Neural cell (in vitro differentiated cells): ENCODE measurements at regions not wholly inside any gene's neighbourhood (a gene's known extent, or its start where the extent isn't known, plus 50 kb on each side); places are given as distances from the start of the nearest gene placed in this dataset.

ENCODE experiments used
- EZH2 ChIP-seq: fragments of 200-600, 300-800 bp; shearing (Covaris generic), sonication (generic); IDR thresholded peaks from 2 replicates; pipeline ENCODE4 v1.6.1; 2014; ENCODE audit warnings: antibody characterized with exemption, low read length, borderline replicate concordance, mild to moderate bottlenecking; ENCODE audit not compliant: insufficient read depth, poor library complexity, severe bottlenecking
- TF ChIP-seq, protein P1 (sequence below): fragments of 450-650 bp; IDR thresholded peaks from 2 replicates; pipeline ENCODE4 v1.5.1; 2014; ENCODE audit warnings: antibody characterized with exemption, mild to moderate bottlenecking, moderate library complexity; ENCODE audit not compliant: poor library complexity, severe bottlenecking
- TF ChIP-seq, protein P2 (sequence below): IDR thresholded peaks from 2 replicates; pipeline ENCODE4 v1.6.1; 2012; ENCODE audit warnings: borderline replicate concordance

GRCh38 chr4:134421734-134422133 lies 220.1 kb upstream of the PABPC4L start:
- TF ChIP-seq, protein P1, sequence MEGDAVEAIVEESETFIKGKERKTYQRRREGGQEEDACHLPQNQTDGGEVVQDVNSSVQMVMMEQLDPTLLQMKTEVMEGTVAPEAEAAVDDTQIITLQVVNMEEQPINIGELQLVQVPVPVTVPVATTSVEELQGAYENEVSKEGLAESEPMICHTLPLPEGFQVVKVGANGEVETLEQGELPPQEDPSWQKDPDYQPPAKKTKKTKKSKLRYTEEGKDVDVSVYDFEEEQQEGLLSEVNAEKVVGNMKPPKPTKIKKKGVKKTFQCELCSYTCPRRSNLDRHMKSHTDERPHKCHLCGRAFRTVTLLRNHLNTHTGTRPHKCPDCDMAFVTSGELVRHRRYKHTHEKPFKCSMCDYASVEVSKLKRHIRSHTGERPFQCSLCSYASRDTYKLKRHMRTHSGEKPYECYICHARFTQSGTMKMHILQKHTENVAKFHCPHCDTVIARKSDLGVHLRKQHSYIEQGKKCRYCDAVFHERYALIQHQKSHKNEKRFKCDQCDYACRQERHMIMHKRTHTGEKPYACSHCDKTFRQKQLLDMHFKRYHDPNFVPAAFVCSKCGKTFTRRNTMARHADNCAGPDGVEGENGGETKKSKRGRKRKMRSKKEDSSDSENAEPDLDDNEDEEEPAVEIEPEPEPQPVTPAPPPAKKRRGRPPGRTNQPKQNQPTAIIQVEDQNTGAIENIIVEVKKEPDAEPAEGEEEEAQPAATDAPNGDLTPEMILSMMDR = no peak
- TF ChIP-seq, protein P2, sequence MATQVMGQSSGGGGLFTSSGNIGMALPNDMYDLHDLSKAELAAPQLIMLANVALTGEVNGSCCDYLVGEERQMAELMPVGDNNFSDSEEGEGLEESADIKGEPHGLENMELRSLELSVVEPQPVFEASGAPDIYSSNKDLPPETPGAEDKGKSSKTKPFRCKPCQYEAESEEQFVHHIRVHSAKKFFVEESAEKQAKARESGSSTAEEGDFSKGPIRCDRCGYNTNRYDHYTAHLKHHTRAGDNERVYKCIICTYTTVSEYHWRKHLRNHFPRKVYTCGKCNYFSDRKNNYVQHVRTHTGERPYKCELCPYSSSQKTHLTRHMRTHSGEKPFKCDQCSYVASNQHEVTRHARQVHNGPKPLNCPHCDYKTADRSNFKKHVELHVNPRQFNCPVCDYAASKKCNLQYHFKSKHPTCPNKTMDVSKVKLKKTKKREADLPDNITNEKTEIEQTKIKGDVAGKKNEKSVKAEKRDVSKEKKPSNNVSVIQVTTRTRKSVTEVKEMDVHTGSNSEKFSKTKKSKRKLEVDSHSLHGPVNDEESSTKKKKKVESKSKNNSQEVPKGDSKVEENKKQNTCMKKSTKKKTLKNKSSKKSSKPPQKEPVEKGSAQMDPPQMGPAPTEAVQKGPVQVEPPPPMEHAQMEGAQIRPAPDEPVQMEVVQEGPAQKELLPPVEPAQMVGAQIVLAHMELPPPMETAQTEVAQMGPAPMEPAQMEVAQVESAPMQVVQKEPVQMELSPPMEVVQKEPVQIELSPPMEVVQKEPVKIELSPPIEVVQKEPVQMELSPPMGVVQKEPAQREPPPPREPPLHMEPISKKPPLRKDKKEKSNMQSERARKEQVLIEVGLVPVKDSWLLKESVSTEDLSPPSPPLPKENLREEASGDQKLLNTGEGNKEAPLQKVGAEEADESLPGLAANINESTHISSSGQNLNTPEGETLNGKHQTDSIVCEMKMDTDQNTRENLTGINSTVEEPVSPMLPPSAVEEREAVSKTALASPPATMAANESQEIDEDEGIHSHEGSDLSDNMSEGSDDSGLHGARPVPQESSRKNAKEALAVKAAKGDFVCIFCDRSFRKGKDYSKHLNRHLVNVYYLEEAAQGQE = no peak
- no peak for TF ChIP-seq EZH2
